ENCODE measurements at regions not wholly inside any gene's neighbourhood (a gene's known extent, or its start where the extent isn't known, plus 50 kb on each side); places are given as distances from the start of the nearest gene placed in this dataset.
"Not testable (repeated sequence)": the region's sequence is repeated elsewhere in the genome, so short reads cannot be mapped to it uniquely, and the experiment has no call there.

DNA sequence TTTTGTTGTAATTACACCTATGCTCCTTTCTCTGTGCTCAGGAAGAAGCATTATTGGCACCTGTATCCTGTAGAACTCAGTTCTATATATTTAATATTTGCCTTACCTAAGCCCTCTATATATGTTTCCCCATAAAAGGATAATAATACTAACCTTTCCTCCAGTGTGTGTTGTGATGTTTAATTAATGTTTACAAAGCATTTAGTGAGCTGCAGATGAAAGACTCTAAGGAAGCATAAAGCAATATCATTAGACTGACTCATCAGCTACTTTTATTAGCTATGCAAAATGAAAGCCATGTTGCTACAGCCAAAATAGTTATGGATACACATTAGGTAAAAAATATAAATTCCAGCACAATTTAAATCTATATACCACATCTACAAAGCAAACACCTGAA, 93.6 kb upstream of the PTPN13 start:
- TF ChIP-seq CTCF (IDR thresholded peaks at IDR 0.05; ENCODE audit: borderline replicate concordance, control extremely low read depth, extremely low read depth, insufficient read depth, missing control alignments) = no peak
- in situ Hi-C loops (cut with MboI; ENCODE audit: low sequenced_read_pairs, unreplicated experiment) = no loop called here
- no peak for DNase-seq (ENCODE audit: low spot score)

DNA sequence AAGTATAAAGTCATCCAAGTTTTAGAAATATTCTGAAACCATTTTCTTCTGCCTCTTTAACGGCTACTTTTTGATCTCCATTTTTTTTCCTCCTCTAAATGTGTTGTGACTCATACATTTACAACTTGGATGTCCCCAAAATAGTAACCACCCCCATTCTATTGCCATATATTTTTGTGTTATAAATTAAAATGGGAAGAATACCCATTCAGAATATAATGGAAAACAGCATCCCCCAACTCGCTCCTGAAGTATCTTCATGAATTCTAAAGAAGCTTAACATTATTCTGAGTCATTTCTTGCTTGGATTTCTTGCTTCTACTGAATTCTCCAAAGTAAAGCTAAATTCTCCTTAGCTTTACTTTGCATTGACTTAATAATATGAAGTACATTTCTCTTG, 92.0 kb upstream of the PTPN13 start:
- no peak for TF ChIP-seq CTCF (IDR thresholded peaks at IDR 0.05; ENCODE audit: borderline replicate concordance, control extremely low read depth, extremely low read depth, insufficient read depth, missing control alignments)
- in situ Hi-C loops (cut with MboI; ENCODE audit: low sequenced_read_pairs, unreplicated experiment) = no loop called here
- DNase-seq (ENCODE audit: low spot score) = no peak

DNA sequence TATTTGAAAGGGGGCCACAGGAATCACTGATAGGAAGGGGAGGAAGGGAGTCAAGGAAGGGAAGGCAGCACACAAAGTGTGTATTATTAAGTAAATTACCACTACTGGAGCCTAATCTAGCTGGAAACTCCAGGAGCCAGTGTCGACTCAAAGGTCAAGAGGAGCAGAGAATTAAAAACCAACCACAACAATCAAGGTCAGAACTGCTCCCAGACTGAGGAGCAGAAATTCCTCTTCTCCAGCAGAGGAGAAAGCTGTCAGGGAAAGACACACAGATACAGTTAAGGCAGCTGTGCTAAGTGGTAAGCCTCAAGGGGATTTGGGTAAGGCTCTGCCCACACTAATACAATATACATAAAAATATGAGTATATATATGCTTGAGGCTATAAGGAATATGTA, 87.5 kb upstream of the PTPN13 start:
- in situ Hi-C loops (cut with MboI; ENCODE audit: low sequenced_read_pairs, unreplicated experiment) = no loop called here
- DNase-seq (ENCODE audit: low spot score) = no peak
- no peak for TF ChIP-seq CTCF (IDR thresholded peaks at IDR 0.05; ENCODE audit: borderline replicate concordance, control extremely low read depth, extremely low read depth, insufficient read depth, missing control alignments)

DNA sequence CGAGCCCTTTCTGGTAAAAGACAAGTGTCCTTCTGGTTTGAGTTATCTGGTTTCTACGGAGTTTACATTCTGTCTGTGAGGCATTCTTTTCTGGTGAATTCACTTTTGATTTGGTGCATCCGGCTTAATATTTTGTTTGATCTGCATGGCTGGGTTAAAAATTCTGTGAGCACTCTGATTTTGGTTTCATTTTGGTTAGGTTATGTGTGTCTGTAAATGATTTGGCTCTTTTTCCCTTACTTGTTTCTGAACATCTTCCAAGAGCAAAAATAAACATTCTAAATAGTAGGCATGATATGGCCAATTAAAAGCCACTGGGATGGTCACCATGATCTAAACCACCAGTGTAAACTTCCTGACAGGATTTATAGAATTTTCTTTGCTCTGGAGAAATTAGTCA, 85.7 kb upstream of the PTPN13 start:
- in situ Hi-C loops (cut with MboI; ENCODE audit: low sequenced_read_pairs, unreplicated experiment) = no loop called here
- no peak for DNase-seq (ENCODE audit: low spot score)
- TF ChIP-seq CTCF (IDR thresholded peaks at IDR 0.05; ENCODE audit: borderline replicate concordance, control extremely low read depth, extremely low read depth, insufficient read depth, missing control alignments) = no peak

DNA sequence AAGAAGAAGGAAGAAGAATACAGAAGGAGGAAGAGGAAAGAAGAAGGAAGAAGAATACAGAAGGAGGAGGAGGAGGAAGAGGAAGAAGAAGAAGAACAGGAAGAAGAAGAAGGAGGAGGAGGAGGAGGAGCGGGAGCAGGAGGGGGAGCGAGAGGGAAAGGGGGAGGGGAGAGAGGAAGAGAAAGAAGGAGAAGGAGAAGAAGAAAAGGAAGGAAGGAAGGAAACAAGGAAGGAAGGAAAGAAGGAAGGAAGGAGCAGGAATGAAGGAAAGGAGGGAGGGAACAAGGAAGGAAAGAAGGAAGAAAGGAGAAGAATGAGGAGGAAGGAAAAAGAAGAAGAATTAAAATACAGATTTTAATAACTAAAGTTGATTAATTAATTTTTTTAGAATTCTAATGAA, 82.5 kb upstream of the PTPN13 start:
- in situ Hi-C loops (cut with MboI; ENCODE audit: low sequenced_read_pairs, unreplicated experiment) = no loop called here
- DNase-seq (ENCODE audit: low spot score) = no peak
- no peak for TF ChIP-seq CTCF (IDR thresholded peaks at IDR 0.05; ENCODE audit: borderline replicate concordance, control extremely low read depth, extremely low read depth, insufficient read depth, missing control alignments)

DNA sequence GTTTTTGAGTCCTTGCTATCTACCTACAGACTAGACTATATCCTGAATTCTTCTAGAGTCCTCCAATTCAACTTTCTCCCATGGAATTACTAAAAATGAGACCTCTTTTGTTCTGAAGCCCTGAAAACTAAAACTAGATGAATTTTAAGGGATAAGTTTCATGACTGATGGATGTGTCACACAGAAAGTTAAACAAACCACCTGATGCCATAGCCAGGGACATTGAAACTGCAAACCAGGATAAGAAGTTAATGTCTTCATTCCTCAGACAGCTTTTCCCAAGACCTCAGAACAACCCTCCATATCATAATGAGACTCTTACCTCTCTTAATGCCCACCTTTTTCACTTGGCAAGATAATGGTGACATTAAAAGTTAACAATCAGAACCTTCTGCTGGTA, 81.5 kb upstream of the PTPN13 start:
- no peak for DNase-seq (ENCODE audit: low spot score)
- no peak for TF ChIP-seq CTCF (IDR thresholded peaks at IDR 0.05; ENCODE audit: borderline replicate concordance, control extremely low read depth, extremely low read depth, insufficient read depth, missing control alignments)
- in situ Hi-C loops (cut with MboI; ENCODE audit: low sequenced_read_pairs, unreplicated experiment) = no loop called here

DNA sequence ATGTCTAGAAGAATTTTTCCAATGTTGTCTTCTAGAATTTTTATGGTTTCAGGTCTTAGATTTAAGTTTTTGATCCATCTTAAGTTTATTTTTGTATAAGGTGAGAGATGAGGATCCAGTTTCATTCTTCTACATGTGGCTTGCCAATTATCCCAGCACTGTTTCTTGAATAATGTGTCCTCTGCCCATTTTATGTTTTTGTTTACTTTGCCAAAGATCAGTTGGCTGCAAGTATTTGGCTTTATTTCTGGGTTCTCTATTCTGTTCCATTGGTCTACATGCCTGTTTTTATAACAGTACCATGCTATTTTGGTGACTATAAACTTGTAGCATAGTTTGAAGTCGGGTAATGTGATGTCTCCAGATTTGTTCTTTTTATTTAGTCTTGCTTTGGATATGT, 78.2 kb upstream of the PTPN13 start:
- in situ Hi-C loops (cut with MboI; ENCODE audit: low sequenced_read_pairs, unreplicated experiment); DNase-seq (ENCODE audit: low spot score): not testable (repeated sequence)
